Right ventricle myocardium inferior (tissue), 1 donor: ENCODE measurements at regions not wholly inside any gene's neighbourhood (a gene's known extent, or its start where the extent isn't known, plus 50 kb on each side); places are given as distances from the start of the nearest gene placed in this dataset.
"Not testable (repeated sequence)": the region's sequence is repeated elsewhere in the genome, so short reads cannot be mapped to it uniquely, and the experiment has no call there.

Experiments used
- ATAC-seq: fragments of 200-7000 bp; cut with Tn5 transposase; one replicate; pipeline ENCODE4 v1.9.1; 2020; ENCODE audit warnings: mild to moderate bottlenecking, moderate library complexity
- DNase-seq: peaks from one replicate; pipeline ENCODE4 v3.0.0; 2021; ENCODE audit errors: missing footprints
- intact Hi-C: fragments of 100-400 bp; cut with DNase I; formaldehyde crosslinking; loops from one replicate; pipeline ENCODE4 v1.11.0; 2022
- donor health status: DM: no; HTN: yes; CAD: no; lungs with severe emphysema.

GRCh38 chr17:59491353-59492090 lies 73.9 kb upstream of the DHX40 start:
- ATAC-seq = no peak
- DNase-seq = no peak
- intact Hi-C loops = no loop called here

- DNase-seq = no peak
- no peak for ATAC-seq
- intact Hi-C loops = no loop called here
Observed at GRCh38 chr17:59492091-59492451, 73.3 kb upstream of the DHX40 start.

- DNase-seq = no peak
- intact Hi-C loops = no loop called here
- ATAC-seq = no peak
Observed at GRCh38 chr17:59493867-59494266, 71.5 kb upstream of the DHX40 start.

- intact Hi-C loops = no loop called here
- no peak for DNase-seq
- ATAC-seq = no peak
Observed at GRCh38 chr17:59494757-59495368, 70.5 kb upstream of the DHX40 start.

- intact Hi-C loops = no loop called here
- ATAC-seq (no peak), DNase-seq (no peak)
Observed at GRCh38 chr17:59496178-59496577, 69.2 kb upstream of the DHX40 start.

GRCh38 chr17:59498530-59499307 lies 66.7 kb upstream of the DHX40 start:
- no peak for ATAC-seq

GRCh38 chr17:59500086-59500655 lies 65.2 kb upstream of the DHX40 start:
- ATAC-seq, intact Hi-C loops, DNase-seq: not testable (repeated sequence)

More at GRCh38 chr17:59498530-59499307, 66.7 kb upstream of the DHX40 start:
- no peak for DNase-seq
- intact Hi-C loops = no loop called here

- ATAC-seq = no peak
- intact Hi-C loops = no loop called here
- DNase-seq = no peak
Observed at GRCh38 chr17:59501690-59502089, 63.7 kb upstream of the DHX40 start.

- DNase-seq = no peak
- intact Hi-C loops = no loop called here
- no peak for ATAC-seq
Observed at GRCh38 chr17:59502800-59503199, 62.6 kb upstream of the DHX40 start.

GRCh38 chr17:59503500-59503899 lies 61.9 kb upstream of the DHX40 start:
- no peak for ATAC-seq

GRCh38 chr17:59504821-59505220 lies 60.6 kb upstream of the DHX40 start:
- intact Hi-C loops = no loop called here
- ATAC-seq = no peak
- no peak for DNase-seq

More at GRCh38 chr17:59503500-59503899, 61.9 kb upstream of the DHX40 start:
- intact Hi-C loops = no loop called here
- DNase-seq = no peak

- no peak for ATAC-seq
- intact Hi-C loops = no loop called here
Observed at GRCh38 chr17:59505610-59506276, 59.7 kb upstream of the DHX40 start.

GRCh38 chr17:59506894-59507726 lies 58.3 kb upstream of the DHX40 start:
- ATAC-seq = no peak
- intact Hi-C loops = no loop called here
- DNase-seq = no peak

More at GRCh38 chr17:59505610-59506276, 59.7 kb upstream of the DHX40 start:
- DNase-seq = no peak

- ATAC-seq (no peak), DNase-seq (no peak)
- intact Hi-C loops = no loop called here
Observed at GRCh38 chr17:59508999-59509625, 56.3 kb upstream of the DHX40 start.

- DNase-seq = no peak
- intact Hi-C loops = no loop called here
Observed at GRCh38 chr17:59510611-59511010, 54.8 kb upstream of the DHX40 start.

GRCh38 chr17:59511726-59512125 lies 53.7 kb upstream of the DHX40 start:
- ATAC-seq = no peak
- intact Hi-C loops = no loop called here
- no peak for DNase-seq

More at GRCh38 chr17:59510611-59511010, 54.8 kb upstream of the DHX40 start:
- no peak for ATAC-seq

GRCh38 chr17:59512844-59513385 lies 52.5 kb upstream of the DHX40 start:
- intact Hi-C loops = no loop called here
- ATAC-seq (no peak), DNase-seq (no peak)
